Activated T-cell treated with anti-CD3 and anti-CD28 coated beads, Interleukin-2, amount 50 U/mL, for 48 hours (primary cell): ENCODE measurements at regions not wholly inside any gene's neighbourhood (a gene's known extent, or its start where the extent isn't known, plus 50 kb on each side); places are given as distances from the start of the nearest gene placed in this dataset.

ENCODE experiments used
- DNase-seq, 2 experiments: peaks; one replicate each; pipeline ENCODE4 v3.0.0-alpha.2; 2020

GRCh38 chr2:16496426-16497388 is 168.9 kb downstream of the CYRIA start:
- no peak for DNase-seq

GRCh38 chr2:16495509-16496208 is 170.0 kb downstream of the CYRIA start:
- no peak for DNase-seq

- DNase-seq = no peak
Measured at GRCh38 chr2:16494836-16495508, 170.7 kb downstream of the CYRIA start.

GRCh38 chr2:16493788-16494187 is 171.8 kb downstream of the CYRIA start:
- no peak for DNase-seq

- no peak for DNase-seq
Measured at GRCh38 chr2:16487686-16488085, 177.9 kb downstream of the CYRIA start.

GRCh38 chr2:16485251-16485650 is 180.4 kb downstream of the CYRIA start:
- DNase-seq = no peak

GRCh38 chr2:16482460-16482859 is 183.2 kb downstream of the CYRIA start:
- no peak for DNase-seq

GRCh38 chr2:16481351-16481750 is 184.3 kb downstream of the CYRIA start:
- DNase-seq = no peak

GRCh38 chr2:16479721-16480120 is 185.9 kb downstream of the CYRIA start:
- DNase-seq = no peak

GRCh38 chr2:16478434-16479210 is 187.0 kb downstream of the CYRIA start:
- DNase-seq = no peak

GRCh38 chr2:16477648-16478047 is 188.0 kb downstream of the CYRIA start:
- DNase-seq = no peak

- DNase-seq = no peak
Measured at GRCh38 chr2:16476866-16477265, 188.8 kb downstream of the CYRIA start.

GRCh38 chr2:16475986-16476567 is 189.6 kb downstream of the CYRIA start:
- DNase-seq = no peak

GRCh38 chr2:16475586-16475985 is 190.0 kb downstream of the CYRIA start:
- DNase-seq = no peak

GRCh38 chr2:16473575-16473974 is 192.1 kb downstream of the CYRIA start:
- DNase-seq = no peak

GRCh38 chr2:16470936-16471490 is 194.6 kb downstream of the CYRIA start:
- no peak for DNase-seq

GRCh38 chr2:16466821-16467151 is 198.8 kb downstream of the CYRIA start:
- no peak for DNase-seq

GRCh38 chr2:16466133-16466820 is 199.4 kb downstream of the CYRIA start:
- DNase-seq = no peak

GRCh38 chr2:16464641-16465040 is 201.0 kb downstream of the CYRIA start:
- DNase-seq = no peak

GRCh38 chr2:16462958-16463357 is 202.7 kb downstream of the CYRIA start:
- DNase-seq = no peak

- no peak for DNase-seq
Measured at GRCh38 chr2:16461672-16462071, 204.0 kb downstream of the CYRIA start.
